Activated CD4-positive, CD25-positive, alpha-beta regulatory T cell (primary cell): ENCODE measurements at regions not wholly inside any gene's neighbourhood (a gene's known extent, or its start where the extent isn't known, plus 50 kb on each side); places are given as distances from the start of the nearest gene placed in this dataset.
"Not testable (repeated sequence)": the region's sequence is repeated elsewhere in the genome, so short reads cannot be mapped to it uniquely, and the experiment has no call there.

Experiments
- DNase-seq, 4 experiments: peaks; one replicate each; lab custom pipeline; 2025; lab: John Stamatoyannopoulos, UW

- DNase-seq = no peak
Observed at GRCh38 chr13:33411312-33411711, 125.8 kb upstream of the STARD13 start.

- DNase-seq = no peak
Observed at GRCh38 chr13:33415822-33416221, 130.3 kb upstream of the STARD13 start.

- not testable (repeated sequence) for DNase-seq
Observed at GRCh38 chr13:33418224-33418953, 132.8 kb upstream of the STARD13 start.

GRCh38 chr13:33420117-33420516 lies 134.6 kb upstream of the STARD13 start:
- not testable (repeated sequence) for DNase-seq

GRCh38 chr13:33426131-33426530 lies 140.6 kb upstream of the STARD13 start:
- DNase-seq = no peak

- no peak for DNase-seq
Observed at GRCh38 chr13:33433316-33433715, 147.8 kb upstream of the STARD13 start.

- no peak for DNase-seq
Observed at GRCh38 chr13:33434676-33435075, 149.1 kb upstream of the STARD13 start.

GRCh38 chr13:33435207-33435606 lies 149.7 kb upstream of the STARD13 start:
- no peak for DNase-seq

- DNase-seq = no peak
Observed at GRCh38 chr13:33438918-33439317, 153.4 kb upstream of the STARD13 start.

GRCh38 chr13:33441015-33441414 lies 155.5 kb upstream of the STARD13 start:
- DNase-seq = no peak

GRCh38 chr13:33445024-33445423 lies 159.5 kb upstream of the STARD13 start:
- DNase-seq = no peak

- DNase-seq = no peak
Observed at GRCh38 chr13:33445476-33445875, 159.9 kb upstream of the STARD13 start.

- no peak for DNase-seq
Observed at GRCh38 chr13:33446821-33447725, 161.5 kb upstream of the STARD13 start.

- DNase-seq = no peak
Observed at GRCh38 chr13:33448889-33449288, 163.3 kb upstream of the STARD13 start.

- no peak for DNase-seq
Observed at GRCh38 chr13:33450956-33451709, 165.6 kb upstream of the STARD13 start.

- DNase-seq = no peak
Observed at GRCh38 chr13:33452873-33453517, 167.4 kb upstream of the STARD13 start.

GRCh38 chr13:33453936-33454335 lies 168.4 kb upstream of the STARD13 start:
- no peak for DNase-seq

- DNase-seq = no peak
Observed at GRCh38 chr13:33454844-33455705, 169.5 kb upstream of the STARD13 start.

- DNase-seq = no peak
Observed at GRCh38 chr13:33459702-33460101, 174.1 kb upstream of the STARD13 start.

- DNase-seq = no peak
Observed at GRCh38 chr13:33462109-33462508, 176.6 kb upstream of the STARD13 start.

- DNase-seq = no peak
Observed at GRCh38 chr13:33464345-33464744, 178.8 kb upstream of the STARD13 start.
